HG03442 (cell line): ENCODE measurements at regions not wholly inside any gene's neighbourhood (a gene's known extent, or its start where the extent isn't known, plus 50 kb on each side); places are given as distances from the start of the nearest gene placed in this dataset.

Experiments
- ATAC-seq: cut with Tn5 transposase; IDR thresholded peaks from one replicate; pipeline ENCODE4 v1.9.1; 2021; ENCODE audit warnings: mild to moderate bottlenecking, moderate library complexity; ENCODE audit not compliant: unreplicated experiment

DNA sequence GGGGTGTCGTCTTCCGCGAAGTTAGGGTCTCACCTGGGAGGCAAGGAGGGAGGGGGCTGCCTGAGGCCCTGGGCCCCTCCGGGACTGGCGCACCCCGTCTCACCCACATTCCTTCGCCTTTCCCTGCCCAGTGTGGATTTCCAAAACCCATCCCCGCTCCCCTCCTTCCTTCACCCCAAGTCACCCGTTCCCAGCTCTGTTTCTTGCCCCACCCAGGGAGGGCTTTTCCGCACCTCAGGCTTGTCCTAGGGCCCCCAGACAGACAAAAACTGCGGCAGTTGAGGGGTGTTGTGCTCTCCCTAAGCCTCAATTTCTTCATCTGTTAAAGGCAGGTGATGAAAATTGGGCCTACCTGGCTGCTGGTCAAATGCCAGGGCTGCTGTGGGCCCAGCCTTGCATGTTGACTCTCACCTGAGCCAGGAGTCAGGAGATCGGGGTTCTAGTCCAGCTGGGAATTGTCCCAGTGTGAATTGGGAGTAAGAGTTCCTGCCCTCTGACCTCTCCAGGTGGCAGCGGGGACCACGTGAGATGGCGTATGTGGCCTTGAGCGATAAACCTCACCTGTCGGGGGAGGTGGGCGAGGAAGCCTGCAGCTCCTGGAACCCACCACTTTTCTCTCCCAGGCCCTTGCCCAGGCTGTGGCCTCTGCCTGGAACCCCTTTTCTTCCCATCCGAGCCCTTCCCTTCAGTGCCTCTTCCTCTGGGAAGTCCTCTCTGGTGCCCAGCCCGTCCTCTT, 143.4 kb upstream of the IER5L start:
- no peak for ATAC-seq

DNA sequence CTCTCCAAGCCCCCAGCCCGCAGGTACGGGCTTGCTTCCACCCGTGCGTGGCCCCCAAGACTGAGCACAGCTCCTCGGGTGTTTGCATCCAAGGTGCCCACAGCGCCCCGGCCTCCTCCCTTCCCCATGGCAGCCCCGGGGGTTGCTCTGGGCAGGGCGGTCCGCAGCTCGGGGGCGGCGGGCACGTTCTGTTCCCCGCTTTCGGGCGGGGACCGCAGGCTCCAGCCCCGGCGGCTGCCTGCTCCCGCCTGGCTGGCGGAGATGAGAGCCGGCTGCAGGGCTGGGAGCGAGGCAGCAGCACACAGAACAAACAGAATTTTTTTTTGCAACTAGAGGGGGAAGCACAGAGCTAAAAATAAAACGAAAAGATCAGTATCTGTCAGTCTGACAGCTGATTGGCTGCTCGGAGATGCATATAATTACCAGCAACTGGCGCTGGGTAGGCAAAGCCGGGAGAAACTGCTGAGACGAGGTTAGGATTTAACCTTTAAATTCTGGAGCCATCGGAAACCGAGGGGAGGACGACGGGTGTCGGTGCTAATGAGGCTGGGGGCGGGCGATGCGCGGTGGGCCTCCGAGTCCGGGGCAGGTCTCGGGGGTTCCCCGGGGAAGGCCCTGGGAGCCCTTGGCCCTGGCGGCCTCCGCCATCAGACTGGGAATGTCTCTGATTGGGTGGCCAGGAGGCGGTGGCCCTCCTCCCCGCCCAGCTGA, 142.7 kb upstream of the IER5L start:
- no peak for ATAC-seq

DNA sequence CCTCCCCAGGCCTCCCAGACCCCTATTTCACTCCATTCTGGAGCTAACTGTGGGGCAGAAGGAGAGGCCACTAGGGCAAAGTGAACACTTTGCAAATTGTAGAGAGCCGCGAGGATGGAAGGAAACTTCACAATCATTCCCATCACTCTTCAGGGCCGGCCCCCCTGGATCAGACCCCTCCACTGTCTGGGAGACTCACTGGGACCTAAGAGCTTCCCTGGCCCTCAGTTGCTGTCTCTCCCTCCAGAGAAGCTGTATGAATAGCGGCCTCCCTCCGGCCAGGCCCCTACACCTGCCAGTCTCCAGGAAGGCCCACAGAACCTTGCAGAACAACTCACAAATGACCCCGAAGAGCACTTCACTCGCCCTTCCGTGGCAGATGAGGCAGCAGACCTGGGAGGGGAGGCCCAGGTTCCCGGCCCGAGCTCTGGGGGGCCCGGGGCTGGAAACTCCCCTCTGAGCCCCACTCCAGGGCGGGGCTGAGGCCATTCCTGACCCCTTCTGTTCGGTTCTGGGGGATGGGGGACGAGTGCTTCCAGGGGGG, 141.9 kb upstream of the IER5L start:
- no peak for ATAC-seq

DNA sequence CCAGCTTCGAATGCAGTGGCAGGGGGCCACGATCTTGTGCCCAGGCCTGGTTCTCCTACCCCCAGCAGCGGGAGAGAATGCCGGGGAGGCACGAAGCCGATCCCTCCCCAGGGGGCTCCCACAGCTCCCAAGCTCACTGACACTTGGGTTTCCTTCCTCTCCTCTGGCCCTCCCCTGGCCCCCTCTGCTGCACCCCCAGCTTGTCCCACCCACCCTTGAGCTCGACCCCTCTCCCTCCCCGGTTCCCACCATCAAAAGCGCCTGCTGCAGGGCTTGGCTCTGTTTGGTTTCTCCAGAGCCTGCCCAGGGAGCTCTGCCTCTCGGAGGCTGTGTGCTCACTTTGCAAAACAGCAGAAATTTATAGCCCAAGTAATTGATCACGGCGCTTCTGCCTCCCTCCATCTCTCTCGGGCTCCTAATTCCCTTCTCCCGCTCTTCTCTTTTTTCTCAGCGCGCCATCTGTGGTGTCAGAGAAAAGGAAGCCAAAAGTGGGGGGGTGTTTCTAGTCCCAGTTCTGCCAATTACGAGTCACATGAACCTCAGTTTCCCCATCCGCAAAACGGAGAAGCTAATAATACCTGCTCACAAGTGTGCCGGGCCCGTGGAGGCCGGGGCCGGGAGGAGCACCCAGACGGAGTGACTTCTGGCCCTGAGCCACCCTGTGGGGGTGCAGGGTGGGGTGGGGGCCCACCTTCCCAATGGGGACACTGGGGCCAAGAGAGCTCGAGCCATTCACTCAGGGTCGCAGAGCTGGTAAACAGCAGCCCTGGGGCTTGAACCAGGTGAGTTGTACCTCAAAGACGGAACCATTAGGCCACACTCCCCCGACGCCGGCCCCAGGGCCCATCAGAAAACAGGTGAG, 141.2 kb upstream of the IER5L start:
- ATAC-seq, result no peak

DNA sequence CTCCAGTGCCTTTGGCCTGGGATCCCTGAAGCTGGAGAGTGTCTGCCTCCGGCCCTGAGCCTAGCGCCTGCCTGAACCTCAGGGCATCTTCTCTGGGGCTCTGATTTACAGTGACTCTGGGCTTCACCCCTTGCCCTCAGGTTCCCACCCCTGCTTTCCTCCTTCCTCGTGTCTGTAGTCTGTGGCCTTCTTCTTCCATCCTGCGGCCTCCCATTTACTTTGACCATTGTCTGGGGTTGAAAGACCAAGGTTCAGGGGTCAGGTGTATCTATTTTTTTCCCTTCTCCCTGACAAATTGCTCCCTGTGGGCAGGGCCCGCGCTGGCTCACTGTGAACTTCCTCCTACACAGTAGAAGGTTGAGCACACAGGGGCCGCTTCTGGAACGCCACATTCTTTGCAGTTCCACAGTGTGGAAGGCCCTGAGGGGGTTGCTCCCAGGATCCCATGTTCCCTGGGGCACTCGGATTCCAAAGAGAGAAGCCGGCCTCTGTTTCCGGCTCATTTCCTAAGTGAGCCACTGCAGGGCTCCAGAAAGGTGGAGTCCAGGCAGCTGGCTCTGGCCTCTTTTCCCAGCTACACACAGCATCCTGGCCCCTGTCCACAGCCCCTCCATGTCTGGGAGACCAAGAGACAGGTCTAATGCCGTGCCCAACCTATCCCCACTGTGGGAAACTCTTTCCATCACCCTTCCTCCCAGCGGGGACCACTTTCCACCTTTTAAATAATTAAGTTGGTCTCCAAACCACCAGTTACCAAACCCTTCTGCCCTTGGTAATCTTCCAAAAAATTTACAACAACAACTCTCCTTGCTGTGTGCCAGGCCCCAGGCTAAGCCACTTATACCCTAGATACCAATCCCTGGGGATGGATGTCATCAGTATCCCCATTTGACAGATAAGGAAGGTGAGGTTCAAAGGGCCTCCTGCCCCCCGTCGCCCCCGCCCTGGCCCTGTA, 140.3 kb upstream of the IER5L start:
- no peak for ATAC-seq

DNA sequence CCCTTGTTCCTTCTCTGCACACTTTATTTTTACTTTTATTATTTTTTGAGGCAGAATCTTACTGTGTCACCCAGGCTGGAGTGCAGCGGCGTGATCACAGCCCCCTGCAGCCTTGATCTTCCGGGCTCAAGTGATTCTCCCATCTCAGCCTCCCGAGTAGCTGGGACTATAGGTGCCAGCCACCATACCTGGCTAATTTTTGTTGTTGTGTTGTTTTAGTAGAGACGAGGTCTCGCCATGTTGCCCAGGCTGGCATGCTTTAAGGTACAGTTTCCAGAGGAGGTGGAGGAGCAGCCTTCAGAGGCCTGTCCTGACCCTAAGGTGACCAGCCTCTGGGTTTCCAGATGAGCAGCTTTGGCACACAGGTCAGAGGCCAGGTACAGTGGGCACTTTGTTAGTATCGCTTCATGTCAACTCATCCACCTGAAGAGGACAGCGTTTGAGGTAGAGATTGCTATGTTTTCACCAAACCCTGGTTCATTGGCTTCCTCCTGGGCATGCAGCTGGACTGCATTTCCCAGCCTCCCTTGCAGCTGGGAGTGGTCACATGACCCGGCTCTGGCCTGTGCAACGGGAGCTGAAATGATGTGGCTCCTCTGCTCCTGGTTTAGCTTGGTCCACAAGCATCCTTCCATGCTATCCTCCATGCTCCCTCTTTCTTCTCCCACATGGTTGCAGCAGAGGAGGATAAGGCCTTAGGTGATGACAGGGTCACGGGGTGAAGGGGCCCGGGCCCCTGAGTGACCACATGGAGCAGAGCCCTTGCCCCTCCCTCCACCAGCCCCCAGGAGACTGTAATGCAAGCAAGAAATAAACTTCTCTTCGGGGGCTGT, 139.3 kb upstream of the IER5L start:
- ATAC-seq, result no peak

DNA sequence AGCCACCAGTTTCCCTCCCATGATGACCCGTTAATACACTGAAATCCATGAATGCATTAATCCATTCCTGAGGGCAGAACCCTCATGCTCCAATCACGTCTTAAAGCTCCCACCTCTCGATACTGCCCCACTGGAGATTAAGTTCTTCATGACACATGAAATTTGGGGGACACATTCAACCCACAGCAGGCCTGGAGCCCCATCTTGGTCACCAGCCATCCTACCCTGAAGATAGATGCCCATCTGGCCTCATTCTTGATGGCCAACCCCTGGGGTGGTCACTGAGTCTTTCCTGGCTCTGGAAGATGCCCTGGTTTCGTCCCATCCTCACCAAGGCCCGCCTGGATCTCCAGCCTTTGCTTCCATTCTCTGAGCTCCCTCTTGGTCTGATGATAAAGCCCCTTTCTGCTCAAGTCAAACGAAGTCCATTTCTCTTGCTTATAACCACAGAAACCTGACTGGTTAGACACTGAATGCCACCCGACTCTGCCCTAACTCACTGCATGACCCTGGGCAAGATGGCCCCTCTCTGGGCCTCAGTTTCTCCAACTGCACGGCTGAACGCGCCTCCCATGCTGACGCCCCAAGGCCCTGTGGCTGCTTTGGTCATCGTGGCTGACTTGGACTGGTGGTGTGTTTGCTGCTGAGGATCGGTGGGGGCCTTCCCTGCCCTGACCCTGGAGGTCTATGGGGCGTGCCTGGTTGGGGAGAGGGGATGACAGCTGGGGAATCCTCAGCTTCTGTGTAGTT, 138.4 kb upstream of the IER5L start:
- no peak for ATAC-seq

DNA sequence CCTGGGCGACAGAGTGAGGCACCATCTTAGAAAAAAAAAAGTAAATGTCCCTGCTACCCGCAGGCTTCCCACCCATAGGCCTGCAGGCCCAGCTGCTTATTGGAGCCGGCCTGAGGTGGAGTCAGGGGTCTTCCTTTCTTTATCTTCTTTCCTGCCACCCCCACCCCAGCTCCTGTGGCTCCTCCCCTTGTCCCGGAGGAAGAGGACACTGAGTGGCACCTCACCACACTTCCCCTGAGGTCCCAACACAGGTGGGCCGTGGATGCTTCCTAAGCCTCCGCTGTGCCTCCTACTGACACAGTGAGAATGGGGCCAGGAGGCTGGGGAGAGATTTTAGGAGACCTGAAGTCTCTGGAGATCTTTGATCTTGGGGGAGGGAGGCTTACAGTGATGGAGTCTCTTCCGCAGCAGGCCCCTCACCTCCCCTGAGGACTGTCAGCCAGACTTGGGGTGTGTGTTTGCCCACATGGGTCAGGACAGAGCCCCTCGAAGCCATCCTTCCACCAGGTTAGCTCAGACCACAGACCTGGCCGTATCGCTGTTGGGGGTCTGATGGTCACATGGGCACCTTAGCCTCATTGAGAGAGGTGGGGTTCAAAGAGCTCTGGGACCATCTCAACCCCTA, 135.4 kb upstream of the IER5L start:
- ATAC-seq, result no peak

DNA sequence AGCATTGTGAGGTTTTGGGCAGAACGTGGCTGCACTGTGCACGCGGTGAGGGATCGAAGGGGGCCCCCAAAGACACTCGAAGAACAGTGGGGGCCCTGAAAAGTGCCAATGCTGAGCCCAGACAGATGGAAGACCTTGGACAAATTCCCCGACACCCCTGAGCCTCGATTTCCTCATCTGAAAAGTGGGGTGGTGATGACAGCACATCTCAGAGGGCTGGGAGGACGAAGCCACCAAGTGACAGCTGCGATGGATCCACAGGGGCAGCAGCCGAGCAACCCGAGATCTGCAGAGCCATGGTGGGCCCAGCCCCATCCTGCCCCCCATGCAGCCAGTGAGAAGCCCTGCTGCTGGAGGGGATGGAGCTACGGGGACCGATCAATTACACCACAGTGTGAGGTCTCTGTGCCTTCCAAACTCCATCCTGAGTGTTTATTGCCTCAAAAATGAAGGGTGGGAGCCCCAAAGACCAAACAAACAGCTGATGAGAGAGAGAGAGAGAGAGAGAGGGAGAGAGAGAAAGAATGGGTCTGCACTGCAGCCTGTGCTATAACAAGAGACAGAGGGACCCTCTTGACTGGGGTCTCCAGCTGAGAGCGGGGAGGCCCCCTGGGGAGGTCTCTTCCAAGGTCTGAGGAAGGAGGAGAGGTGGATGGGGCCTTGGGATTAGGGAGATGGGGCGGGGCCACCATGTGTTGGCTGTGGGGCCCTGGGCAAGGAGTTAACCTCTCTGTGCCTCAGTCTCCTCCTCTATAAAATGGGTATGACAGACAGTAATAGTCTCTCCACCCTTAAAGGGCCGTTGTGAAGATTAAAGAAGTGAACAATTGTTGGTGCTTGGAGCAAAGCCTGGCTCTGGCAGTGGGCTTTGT, 134.4 kb upstream of the IER5L start:
- ATAC-seq, result no peak

DNA sequence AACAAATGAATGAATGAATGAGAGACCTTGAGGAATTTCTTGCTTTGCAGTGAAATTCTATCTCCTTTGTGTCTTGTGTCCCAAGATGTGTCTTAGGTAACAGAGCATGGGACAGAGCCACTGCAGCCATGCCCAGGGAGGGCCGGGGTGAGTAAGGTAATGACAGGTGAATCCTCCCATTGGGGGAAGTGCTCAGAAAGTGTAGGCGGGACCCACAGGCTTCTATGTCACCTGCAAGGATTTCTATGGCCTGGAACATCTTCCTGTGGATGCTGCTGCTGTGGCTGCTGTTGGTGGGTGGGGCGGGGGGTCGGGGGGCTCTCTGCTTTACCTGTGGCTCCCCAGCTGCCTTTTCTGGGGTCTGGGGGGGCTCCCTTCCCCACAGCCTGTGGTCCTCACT, 133.6 kb upstream of the IER5L start:
- ATAC-seq, result no peak

DNA sequence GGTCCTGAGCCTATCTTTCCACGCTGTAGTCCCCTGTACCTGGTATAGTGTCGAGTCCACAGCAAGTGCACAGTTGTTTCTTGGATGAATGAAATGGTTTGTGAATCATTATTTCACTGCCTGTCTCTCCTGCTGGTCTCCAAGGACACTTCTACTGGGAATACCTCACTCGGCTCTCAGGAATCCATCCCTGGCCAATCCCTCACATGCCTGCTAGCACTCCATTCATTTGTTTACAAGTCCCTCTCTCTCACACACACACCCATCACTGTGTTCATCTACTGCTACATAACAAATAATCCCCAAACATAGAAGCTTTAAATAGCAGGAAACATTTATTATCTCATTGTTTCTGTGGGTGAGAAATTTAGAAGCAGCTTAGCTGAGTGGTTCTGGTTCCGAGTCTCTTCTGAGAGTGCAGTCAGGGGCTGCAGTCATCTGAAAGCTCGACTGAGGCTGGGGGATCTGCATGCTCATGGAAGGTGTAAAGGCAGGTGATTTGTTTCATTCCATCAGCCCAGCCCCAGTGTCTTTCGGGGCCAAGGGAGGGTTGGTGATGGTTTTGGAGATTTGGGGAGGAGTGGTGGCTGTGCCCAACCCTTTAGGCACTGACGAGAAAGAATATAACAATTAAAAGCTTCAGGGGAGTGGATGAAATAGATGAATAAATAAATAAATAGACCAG, 132.7 kb upstream of the IER5L start:
- ATAC-seq, result no peak

DNA sequence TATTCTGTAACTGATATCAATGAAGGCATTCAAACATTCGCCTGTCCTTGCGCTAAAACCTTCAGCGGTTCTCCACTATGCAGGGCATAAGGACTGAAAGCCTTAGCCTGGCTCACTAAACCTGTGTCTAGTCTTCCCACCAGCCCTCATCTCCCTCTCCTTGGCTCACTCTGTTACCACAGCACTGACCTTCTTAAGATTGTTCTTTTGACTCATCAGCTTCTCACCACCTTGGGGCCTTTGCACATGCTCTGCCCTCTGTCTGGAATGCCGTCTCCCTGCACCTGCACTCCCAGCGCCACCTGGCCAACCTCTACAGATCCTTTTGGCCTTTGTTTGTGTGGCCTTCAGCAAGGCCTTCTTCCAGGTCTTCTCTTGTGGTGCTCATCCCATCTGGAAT, 131.8 kb upstream of the IER5L start:
- ATAC-seq, result no peak

DNA sequence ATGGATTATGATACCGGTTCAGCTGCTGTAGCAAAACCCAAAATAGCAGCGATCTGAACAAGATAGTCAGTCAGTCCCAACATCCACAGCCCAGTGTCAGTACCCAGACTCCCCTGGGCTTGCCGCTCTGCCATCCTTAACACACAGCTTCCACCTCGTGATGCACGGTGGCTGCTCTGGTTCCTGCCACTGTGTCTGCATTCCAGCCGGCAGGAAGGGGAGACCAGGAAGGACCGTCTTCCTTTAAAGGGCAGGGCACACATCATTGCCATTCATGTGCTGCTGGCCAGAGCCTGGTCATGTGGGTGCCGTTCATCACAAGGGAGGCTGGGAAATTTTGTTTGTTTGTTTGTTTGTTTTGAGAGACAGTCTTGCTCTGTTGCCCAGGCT, 131.0 kb upstream of the IER5L start:
- ATAC-seq, result no peak

DNA sequence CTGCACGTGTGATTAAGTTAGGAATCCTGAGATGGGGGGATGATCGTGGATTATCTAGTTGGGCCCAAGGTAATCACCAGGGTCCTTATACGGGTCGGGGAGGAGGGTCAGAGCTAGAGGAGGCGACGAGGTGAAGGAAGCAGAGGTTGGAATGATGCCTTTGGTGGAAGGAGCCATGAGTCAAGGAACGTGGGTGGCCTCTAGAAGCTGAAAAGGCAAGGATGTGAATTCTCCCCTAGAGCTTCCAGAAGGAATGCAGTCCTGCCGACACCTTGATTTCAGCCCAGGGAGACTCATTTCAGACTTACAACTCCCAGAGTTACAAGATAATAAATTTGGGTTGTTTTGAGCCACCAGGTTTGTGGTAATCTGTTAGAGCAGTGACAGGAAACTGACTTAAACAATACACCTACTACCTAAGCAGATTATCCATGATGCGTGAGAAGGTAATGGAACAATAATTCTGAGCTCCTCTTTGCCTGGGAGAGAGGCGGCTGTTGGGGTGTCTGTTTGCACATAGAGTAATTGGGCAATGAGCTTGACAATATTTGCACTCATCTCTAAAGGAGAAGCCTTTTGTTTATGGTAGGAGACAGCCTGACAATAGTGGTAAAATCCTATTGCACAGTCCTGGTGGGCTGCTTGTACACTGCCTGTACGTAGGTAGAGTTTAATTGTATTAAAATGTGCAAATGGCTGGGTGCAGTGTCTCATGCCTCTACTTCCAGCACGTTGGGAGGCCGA, 129.3 kb upstream of the IER5L start:
- ATAC-seq, result no peak

DNA sequence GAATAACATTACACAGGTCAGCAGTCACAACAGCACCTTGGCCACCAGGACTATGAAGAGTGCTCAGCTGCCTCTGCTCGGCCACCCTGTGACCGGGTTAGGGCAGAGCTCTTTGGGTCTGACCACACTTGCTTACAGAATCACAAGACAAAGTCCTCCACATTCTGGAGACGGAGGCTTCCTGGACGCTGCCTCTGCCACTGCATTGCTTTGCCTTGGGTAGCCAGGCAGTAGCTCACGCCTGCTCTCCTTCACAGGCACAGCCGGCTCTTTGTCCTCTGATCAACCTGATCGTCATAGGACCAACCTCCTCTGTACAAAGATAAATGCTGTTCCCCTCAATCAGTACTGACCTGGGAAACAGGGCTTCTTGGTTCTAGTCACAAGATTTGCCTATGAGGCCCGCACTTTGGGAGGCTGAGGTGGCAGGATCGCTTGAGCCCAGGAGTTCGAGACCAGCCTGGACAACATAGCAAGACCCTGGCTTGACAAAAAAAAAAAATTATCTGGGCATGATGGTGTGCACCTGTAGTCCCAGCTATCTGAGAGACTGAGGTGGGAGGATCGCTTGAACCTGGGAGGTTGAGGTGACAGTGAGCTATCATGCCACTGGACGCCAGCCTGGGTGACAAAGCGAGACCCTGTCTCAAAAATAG, 128.4 kb upstream of the IER5L start:
- no peak for ATAC-seq

DNA sequence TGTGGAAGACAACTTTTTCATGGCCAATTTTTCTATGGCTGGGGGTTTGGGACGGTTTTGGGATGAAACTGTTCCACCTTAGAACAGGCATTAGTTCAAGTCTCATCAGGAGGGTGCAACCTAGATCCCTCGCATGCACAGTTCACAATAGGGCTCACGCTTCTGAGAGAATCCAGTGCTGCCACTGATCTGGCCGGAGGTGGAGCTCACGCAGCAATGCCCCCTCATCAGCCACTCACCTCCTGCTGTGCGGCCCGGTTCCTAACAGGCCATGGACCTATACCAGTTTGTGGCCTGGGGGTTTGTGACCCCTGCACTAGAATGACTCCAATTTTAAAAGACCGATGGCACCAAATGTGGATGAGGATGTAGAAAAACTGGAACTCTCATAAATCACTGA, 127.2 kb upstream of the IER5L start:
- ATAC-seq, result no peak
